B cell (primary cell): ENCODE measurements at regions not wholly inside any gene's neighbourhood (a gene's known extent, or its start where the extent isn't known, plus 50 kb on each side); places are given as distances from the start of the nearest gene placed in this dataset.

Experiments used
- EZH2 ChIP-seq: IDR thresholded peaks from 2 replicates; pipeline ENCODE4 v1.6.1; 2012; ENCODE audit warnings: borderline replicate concordance, low read depth, mild to moderate bottlenecking, moderate library complexity, low read length; ENCODE audit not compliant: insufficient read depth, poor library complexity, severe bottlenecking
- TF ChIP-seq, protein P1 (sequence below): fragments of 200-600 bp; IDR thresholded peaks from one replicate; pipeline ENCODE4 v1.8.0; 2022; ENCODE audit warnings: antibody characterized with exemption, mild to moderate bottlenecking

DNA sequence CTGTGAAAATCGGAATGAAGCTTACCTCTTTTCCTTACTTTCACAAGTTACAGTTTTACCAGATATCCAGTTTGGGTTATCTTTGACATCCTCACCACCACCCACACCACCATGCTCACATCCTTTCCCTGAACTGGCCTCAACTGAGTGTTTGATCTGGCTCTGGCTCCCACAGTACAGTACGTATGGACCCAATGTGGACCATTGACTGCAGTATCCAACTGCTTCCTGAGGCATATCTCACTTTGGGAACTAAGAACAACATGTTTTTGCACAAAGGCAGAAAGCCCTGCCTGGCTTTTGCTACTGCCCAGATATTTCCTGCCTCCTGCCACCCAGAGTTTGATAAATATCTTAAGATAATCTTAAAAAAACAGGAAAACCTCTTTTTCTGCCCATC is 1232.0 kb upstream of the CDH18 start:
- no peak for TF ChIP-seq EZH2
- TF ChIP-seq, protein P1, sequence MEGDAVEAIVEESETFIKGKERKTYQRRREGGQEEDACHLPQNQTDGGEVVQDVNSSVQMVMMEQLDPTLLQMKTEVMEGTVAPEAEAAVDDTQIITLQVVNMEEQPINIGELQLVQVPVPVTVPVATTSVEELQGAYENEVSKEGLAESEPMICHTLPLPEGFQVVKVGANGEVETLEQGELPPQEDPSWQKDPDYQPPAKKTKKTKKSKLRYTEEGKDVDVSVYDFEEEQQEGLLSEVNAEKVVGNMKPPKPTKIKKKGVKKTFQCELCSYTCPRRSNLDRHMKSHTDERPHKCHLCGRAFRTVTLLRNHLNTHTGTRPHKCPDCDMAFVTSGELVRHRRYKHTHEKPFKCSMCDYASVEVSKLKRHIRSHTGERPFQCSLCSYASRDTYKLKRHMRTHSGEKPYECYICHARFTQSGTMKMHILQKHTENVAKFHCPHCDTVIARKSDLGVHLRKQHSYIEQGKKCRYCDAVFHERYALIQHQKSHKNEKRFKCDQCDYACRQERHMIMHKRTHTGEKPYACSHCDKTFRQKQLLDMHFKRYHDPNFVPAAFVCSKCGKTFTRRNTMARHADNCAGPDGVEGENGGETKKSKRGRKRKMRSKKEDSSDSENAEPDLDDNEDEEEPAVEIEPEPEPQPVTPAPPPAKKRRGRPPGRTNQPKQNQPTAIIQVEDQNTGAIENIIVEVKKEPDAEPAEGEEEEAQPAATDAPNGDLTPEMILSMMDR: no peak
